K562 (cell line): ENCODE measurements at regions not wholly inside any gene's neighbourhood (a gene's known extent, or its start where the extent isn't known, plus 50 kb on each side); places are given as distances from the start of the nearest gene placed in this dataset.

ENCODE experiments used
- ATAC-seq: fragments of 200-7000 bp; cut with Tn5 transposase; 3 replicates; pipeline ENCODE4 v1.9.1; 2020; ENCODE audit warnings: moderate library complexity
- BruUV-seq: library from RNA; stranded (reverse); fragments of 400-500 nt; replicated peaks from 2 replicates; lab custom pipeline; 2021; lab: Mats Ljungman, UMichigan
- CTCF ChIA-PET: fragments of 300-600 bp; formaldehyde crosslinking; extraction: SDS; loops from one replicate; lab custom pipeline; 2021; ENCODE audit warnings: low intra/inter-chr PET ratio; lab: Yijun Ruan, JAX
- POLR2A ChIA-PET: fragments of 300-600, 350-650 bp; sonication (Branson Sonifier 250); formaldehyde crosslinking; extraction: SDS; loops from one replicate; lab custom pipeline; 2021; ENCODE audit warnings: antibody characterized with exemption, inconsistent platforms; lab: Yijun Ruan, JAX
- DNase-seq, 4 experiments: peaks; one replicate each; pipeline versions ENCODE4 v3.0.0 to v3.0.0-alpha.2; 2011 to 2018; ENCODE audit warnings: low spot score in 3 of 4, mixed read lengths in 3 of 4; ENCODE audit errors: extremely low read depth in 1 of 4
- FAIRE-seq: peaks from 2 replicates; lab custom pipeline; 2011; peaks lifted over from hg19 to GRCh38; lab: Jason Lieb, UNC
- H2AFZ ChIP-seq: 2 replicates; pipeline ENCODE4 v1.6.0; 2011; ENCODE audit warnings: low read depth, low read length, control low read depth, inconsistent platforms
- H3K27ac ChIP-seq: fragments of 200-600 bp; 3 replicates; pipeline ENCODE4 v1.8.0; 2011; ENCODE audit warnings: low read depth, mild to moderate bottlenecking, control low read depth, inconsistent platforms, low read length, moderate library complexity, mixed read lengths; ENCODE audit errors: extremely low read depth
- H3K27me3 ChIP-seq, 2 experiments: fragments of 300-600 bp in 1 of 2; 2 replicates in 1 of 2; 3 replicates in 1 of 2; pipeline versions ENCODE4 v1.6.0 to v1.8.0; 2011; ENCODE audit warnings: inconsistent platforms in 2 of 2, low read length in 2 of 2, mild to moderate bottlenecking in 1 of 2, mixed read lengths in 1 of 2, moderate library complexity in 1 of 2; ENCODE audit not compliant: control insufficient read depth in 2 of 2, insufficient read depth in 2 of 2
- H3K36me3 ChIP-seq: fragments of 300-600 bp; 3 replicates; pipeline ENCODE4 v1.8.0; 2011; ENCODE audit warnings: mild to moderate bottlenecking, low read length, inconsistent platforms; ENCODE audit not compliant: control insufficient read depth, insufficient read depth
- H3K4me1 ChIP-seq, 2 experiments: fragments of 200-600 bp in 1 of 2; replicated peaks in 1 of 2; 2 replicates in 1 of 2; 3 replicates in 1 of 2; pipeline versions ENCODE4 v1.5.1 to v1.8.0; 2011; ENCODE audit warnings: inconsistent platforms in 2 of 2, low read length in 2 of 2, mild to moderate bottlenecking in 1 of 2, mixed read lengths in 1 of 2, moderate library complexity in 1 of 2; ENCODE audit not compliant: control insufficient read depth in 2 of 2, insufficient read depth in 2 of 2
- H3K4me2 ChIP-seq: 2 replicates; pipeline ENCODE4 v1.6.1; 2011; ENCODE audit warnings: low read length, control low read depth, inconsistent platforms, mixed read lengths; ENCODE audit not compliant: insufficient read depth
- H3K4me3 ChIP-seq: fragments of 200-600 bp; sonication (generic), shearing (Covaris generic); 2 replicates; pipeline ENCODE4 v1.5.1; 2016; ENCODE audit warnings: control low read depth, inconsistent platforms
- H3K79me2 ChIP-seq: fragments of 200-600 bp; 3 replicates; pipeline ENCODE4 v1.8.0; 2011; ENCODE audit warnings: low read length, inconsistent platforms; ENCODE audit not compliant: control insufficient read depth, insufficient read depth
- H3K9ac ChIP-seq, 2 experiments: 2 replicates each; pipeline versions ENCODE4 v1.6.0 to v1.6.1; 2011; ENCODE audit warnings: low read depth in 2 of 2, low read length in 2 of 2, control low read depth in 1 of 2, inconsistent platforms in 1 of 2, mild to moderate bottlenecking in 1 of 2, mixed read lengths in 1 of 2; ENCODE audit not compliant: insufficient read depth in 1 of 2
- H3K9me1 ChIP-seq: one replicate; pipeline ENCODE4 v1.6.0; 2011; ENCODE audit warnings: inconsistent platforms, mild to moderate bottlenecking, low read length, moderate library complexity; ENCODE audit not compliant: control insufficient read depth, insufficient read depth
- H3K9me3 ChIP-seq: replicated peaks from 2 replicates; pipeline ENCODE4 v1.5.1; 2011; ENCODE audit warnings: low read depth, low read length, inconsistent platforms; ENCODE audit not compliant: control insufficient read depth, insufficient read depth
- H4K20me1 ChIP-seq: replicated peaks from 2 replicates; pipeline ENCODE4 v1.6.1; 2011; ENCODE audit warnings: low read length, inconsistent platforms, mixed read lengths; ENCODE audit not compliant: control insufficient read depth, insufficient read depth
- BMI1 ChIP-seq: fragments of 150-350 bp; IDR thresholded peaks from 2 replicates; pipeline ENCODE4 v1.6.1; 2014; ENCODE audit warnings: low read length
- FOXJ2 ChIP-seq: fragments of 200-800 bp; sonication (Bioruptor generic); IDR thresholded peaks from 2 replicates; pipeline ENCODE4 v1.6.1; 2016; ENCODE audit warnings: missing genetic modification characterization, missing compliant biosample characterization
- HDAC8 ChIP-seq: fragments of 450-650 bp; IDR thresholded peaks from 2 replicates; pipeline ENCODE4 v1.6.1; 2016; ENCODE audit warnings: mild to moderate bottlenecking, missing genetic modification characterization, moderate library complexity, missing compliant biosample characterization
- HIVEP1 ChIP-seq: fragments of 250-450 bp; sonication (Bioruptor Pico); IDR thresholded peaks from 2 replicates; pipeline ENCODE4 v1.4.0; 2020; ENCODE audit warnings: mild to moderate bottlenecking
- NFE2L1 ChIP-seq: fragments of 450-650 bp; IDR thresholded peaks from 2 replicates; pipeline ENCODE4 v1.6.1; 2016; ENCODE audit warnings: missing genetic modification characterization, low read depth, mild to moderate bottlenecking, missing compliant biosample characterization, moderate library complexity, borderline replicate concordance
- NR0B1 ChIP-seq: fragments of 450-650 bp; IDR thresholded peaks from one replicate; pipeline ENCODE4 v1.6.1; 2018; ENCODE audit warnings: mild to moderate bottlenecking, moderate library complexity; ENCODE audit not compliant: partially characterized antibody
- RBM25 ChIP-seq: fragments of 200-400 bp; formaldehyde crosslinking; IDR thresholded peaks from 2 replicates; pipeline ENCODE4 v1.6.1; 2018; ENCODE audit warnings: low read length, low read depth, moderate library complexity; ENCODE audit not compliant: severe bottlenecking
- SIN3B ChIP-seq: fragments of 450-650 bp; IDR thresholded peaks from 2 replicates; pipeline ENCODE4 v1.6.1; 2017; ENCODE audit warnings: low read depth, mild to moderate bottlenecking, moderate library complexity
- ZFP36 ChIP-seq: fragments of 150-350 bp; IDR thresholded peaks from 2 replicates; pipeline ENCODE4 v1.6.1; 2018; ENCODE audit warnings: low read length, low read depth; ENCODE audit not compliant: partially characterized antibody
- ZNF436 ChIP-seq: fragments of 250-450, 450-650 bp; sonication (Bioruptor Pico); formaldehyde crosslinking; IDR thresholded peaks from 2 replicates; pipeline ENCODE4 v1.7.0; 2020; ENCODE audit warnings: mild to moderate bottlenecking
- ZNF79 ChIP-seq: fragments of 250-450 bp; sonication (Bioruptor Pico); IDR thresholded peaks from 2 replicates; pipeline ENCODE4 v1.4.0; 2020; ENCODE audit warnings: low read depth, mild to moderate bottlenecking, moderate library complexity
- WGBS: fragments of 100-300 bp; shearing (Covaris generic); methylation state at CpG from one replicate; pipeline ENCODE4 v1.1.6; 2016; ENCODE audit warnings: low coverage, mixed read lengths; ENCODE audit not compliant: insufficient coverage; ENCODE audit errors: missing lambda C conversion rate; 5-methylcytosine and 5-hydroxymethylcytosine counted together
- in situ Hi-C: fragments of 300-500 bp; cut with MboI; formaldehyde crosslinking; loops from 4 replicates; pipeline ENCODE4 v1.15.0; 2018; ENCODE audit warnings: inconsistent platforms, mixed read lengths
- intact Hi-C: fragments of 100-400 bp; cut with micrococcal nuclease; formaldehyde crosslinking; loops from 2 replicates; pipeline ENCODE4 v1.14.2; 2022
- TF ChIP-seq, protein P1 (sequence below): fragments of 250-450 bp; sonication (Bioruptor Pico); IDR thresholded peaks from 2 replicates; pipeline ENCODE4 v1.5.0; 2021
- TF ChIP-seq, protein P2 (sequence below): fragments of 200-400 bp; formaldehyde crosslinking; IDR thresholded peaks from 2 replicates; pipeline ENCODE4 v1.6.1; 2017; ENCODE audit warnings: mild to moderate bottlenecking, low read depth, low read length, moderate library complexity

- Histone ChIP-seq H3K27ac (no peak overlapping the region), H3K9me3 (no peaks in the 10 kb centered on the region), H3K9ac (no peak overlapping the region), H3K9me1 (no peaks in the 10 kb centered on the region), H3K27me3 (peaks cover 8 to 44% of the 10 kb centered on the region in 2 experiments; a peak in 4 of 5 replicates), H3K79me2 (no peaks in the 10 kb centered on the region), H2AFZ (no peak overlapping the region), H3K4me3 (no peak overlapping the region), H3K4me1 (no peaks in the 10 kb centered on the region), H3K36me3 (no peaks in the 10 kb centered on the region), H4K20me1 (no peaks in the 10 kb centered on the region), H3K4me2 (no peak overlapping the region)
- 0% methylated on average over 3 of the region's 3 CpGs for WGBS
- no TSS peak for BruUV-seq
- ChIA-PET CTCF (no interaction called here), POLR2A (no interaction called here)
- DNase-seq (no peak), FAIRE-seq (no peak), ATAC-seq (no peak)
- in situ Hi-C loops = no loop called here
- intact Hi-C loops = no loop called here
- TF ChIP-seq ZNF79 (CRISPR knock-in tag) (no peak), HIVEP1 (CRISPR knock-in tag) (no peak), SIN3B (no peak), NR0B1 (no peak), NFE2L1 (no peak), HDAC8 (tag) (no peak), RBM25 (peak; percentile 65), ZFP36 (peak; percentile 57), FOXJ2 (tag) (no peak), BMI1 (no peak), ZNF436 (CRISPR knock-in tag) (no peak)
- TF ChIP-seq, protein P1, sequence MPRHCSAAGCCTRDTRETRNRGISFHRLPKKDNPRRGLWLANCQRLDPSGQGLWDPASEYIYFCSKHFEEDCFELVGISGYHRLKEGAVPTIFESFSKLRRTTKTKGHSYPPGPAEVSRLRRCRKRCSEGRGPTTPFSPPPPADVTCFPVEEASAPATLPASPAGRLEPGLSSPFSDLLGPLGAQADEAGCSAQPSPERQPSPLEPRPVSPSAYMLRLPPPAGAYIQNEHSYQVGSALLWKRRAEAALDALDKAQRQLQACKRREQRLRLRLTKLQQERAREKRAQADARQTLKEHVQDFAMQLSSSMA (CRISPR knock-in tag) = no peak
- TF ChIP-seq, protein P2, sequence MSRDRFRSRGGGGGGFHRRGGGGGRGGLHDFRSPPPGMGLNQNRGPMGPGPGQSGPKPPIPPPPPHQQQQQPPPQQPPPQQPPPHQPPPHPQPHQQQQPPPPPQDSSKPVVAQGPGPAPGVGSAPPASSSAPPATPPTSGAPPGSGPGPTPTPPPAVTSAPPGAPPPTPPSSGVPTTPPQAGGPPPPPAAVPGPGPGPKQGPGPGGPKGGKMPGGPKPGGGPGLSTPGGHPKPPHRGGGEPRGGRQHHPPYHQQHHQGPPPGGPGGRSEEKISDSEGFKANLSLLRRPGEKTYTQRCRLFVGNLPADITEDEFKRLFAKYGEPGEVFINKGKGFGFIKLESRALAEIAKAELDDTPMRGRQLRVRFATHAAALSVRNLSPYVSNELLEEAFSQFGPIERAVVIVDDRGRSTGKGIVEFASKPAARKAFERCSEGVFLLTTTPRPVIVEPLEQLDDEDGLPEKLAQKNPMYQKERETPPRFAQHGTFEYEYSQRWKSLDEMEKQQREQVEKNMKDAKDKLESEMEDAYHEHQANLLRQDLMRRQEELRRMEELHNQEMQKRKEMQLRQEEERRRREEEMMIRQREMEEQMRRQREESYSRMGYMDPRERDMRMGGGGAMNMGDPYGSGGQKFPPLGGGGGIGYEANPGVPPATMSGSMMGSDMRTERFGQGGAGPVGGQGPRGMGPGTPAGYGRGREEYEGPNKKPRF = no peak
These were observed 303.5 kb upstream of the KAZN start for GRCh38 chr1:14294860-14295536.
